SK-N-SH (cell line): ENCODE measurements at regions not wholly inside any gene's neighbourhood (a gene's known extent, or its start where the extent isn't known, plus 50 kb on each side); places are given as distances from the start of the nearest gene placed in this dataset.

ENCODE experiments used
- GABPA ChIP-seq: IDR thresholded peaks from 2 replicates; pipeline ENCODE4 v1.4.0; 2012; ENCODE audit warnings: low read depth, mild to moderate bottlenecking
- RAD21 ChIP-seq: IDR thresholded peaks from 2 replicates; pipeline ENCODE4 v1.6.1; 2012; ENCODE audit warnings: mild to moderate bottlenecking, low read length
- TAF1 ChIP-seq: IDR thresholded peaks from 2 replicates; pipeline ENCODE4 v1.6.1; 2012; ENCODE audit warnings: low read depth, mild to moderate bottlenecking, low read length, moderate library complexity, borderline replicate concordance
- TF ChIP-seq, protein P1 (sequence below): IDR thresholded peaks from 2 replicates; pipeline ENCODE4; 2012
- TF ChIP-seq, protein P2 (sequence below): fragments of 200-600 bp; sonication (generic); IDR thresholded peaks from 2 replicates; pipeline ENCODE4 v1.6.1; 2017; ENCODE audit warnings: antibody characterized with exemption, mild to moderate bottlenecking, moderate library complexity
- TF ChIP-seq, protein P3 (sequence below): IDR thresholded peaks from 2 replicates; pipeline ENCODE4 v1.6.1; 2012; ENCODE audit warnings: mild to moderate bottlenecking, low read depth, low read length, moderate library complexity

DNA sequence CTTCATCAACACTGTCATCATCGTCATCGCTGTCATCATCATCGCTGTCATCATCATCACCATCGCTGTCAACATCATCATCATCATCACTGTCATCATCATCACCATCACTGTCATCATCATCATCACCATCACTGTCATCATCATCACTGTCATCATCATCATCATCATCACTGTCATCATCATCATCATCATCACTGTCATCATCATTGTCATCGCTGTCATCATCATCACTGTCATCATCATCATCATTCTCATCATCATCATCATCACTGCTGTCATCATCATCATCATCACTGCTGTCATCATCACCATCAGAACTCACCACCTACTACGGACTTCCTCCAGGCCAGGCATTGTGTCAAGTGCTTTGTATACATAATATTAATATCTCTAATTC lies 160.6 kb downstream of the AIPL1 start:
- TF ChIP-seq RAD21 (no peak), GABPA (no peak), TAF1 (no peak)
- TF ChIP-seq, protein P1, sequence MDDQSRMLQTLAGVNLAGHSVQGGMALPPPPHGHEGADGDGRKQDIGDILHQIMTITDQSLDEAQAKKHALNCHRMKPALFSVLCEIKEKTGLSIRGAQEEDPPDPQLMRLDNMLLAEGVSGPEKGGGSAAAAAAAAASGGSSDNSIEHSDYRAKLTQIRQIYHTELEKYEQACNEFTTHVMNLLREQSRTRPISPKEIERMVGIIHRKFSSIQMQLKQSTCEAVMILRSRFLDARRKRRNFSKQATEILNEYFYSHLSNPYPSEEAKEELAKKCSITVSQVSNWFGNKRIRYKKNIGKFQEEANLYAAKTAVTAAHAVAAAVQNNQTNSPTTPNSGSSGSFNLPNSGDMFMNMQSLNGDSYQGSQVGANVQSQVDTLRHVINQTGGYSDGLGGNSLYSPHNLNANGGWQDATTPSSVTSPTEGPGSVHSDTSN, result no peak
- TF ChIP-seq, protein P2, sequence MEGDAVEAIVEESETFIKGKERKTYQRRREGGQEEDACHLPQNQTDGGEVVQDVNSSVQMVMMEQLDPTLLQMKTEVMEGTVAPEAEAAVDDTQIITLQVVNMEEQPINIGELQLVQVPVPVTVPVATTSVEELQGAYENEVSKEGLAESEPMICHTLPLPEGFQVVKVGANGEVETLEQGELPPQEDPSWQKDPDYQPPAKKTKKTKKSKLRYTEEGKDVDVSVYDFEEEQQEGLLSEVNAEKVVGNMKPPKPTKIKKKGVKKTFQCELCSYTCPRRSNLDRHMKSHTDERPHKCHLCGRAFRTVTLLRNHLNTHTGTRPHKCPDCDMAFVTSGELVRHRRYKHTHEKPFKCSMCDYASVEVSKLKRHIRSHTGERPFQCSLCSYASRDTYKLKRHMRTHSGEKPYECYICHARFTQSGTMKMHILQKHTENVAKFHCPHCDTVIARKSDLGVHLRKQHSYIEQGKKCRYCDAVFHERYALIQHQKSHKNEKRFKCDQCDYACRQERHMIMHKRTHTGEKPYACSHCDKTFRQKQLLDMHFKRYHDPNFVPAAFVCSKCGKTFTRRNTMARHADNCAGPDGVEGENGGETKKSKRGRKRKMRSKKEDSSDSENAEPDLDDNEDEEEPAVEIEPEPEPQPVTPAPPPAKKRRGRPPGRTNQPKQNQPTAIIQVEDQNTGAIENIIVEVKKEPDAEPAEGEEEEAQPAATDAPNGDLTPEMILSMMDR, result no peak
- TF ChIP-seq, protein P3, sequence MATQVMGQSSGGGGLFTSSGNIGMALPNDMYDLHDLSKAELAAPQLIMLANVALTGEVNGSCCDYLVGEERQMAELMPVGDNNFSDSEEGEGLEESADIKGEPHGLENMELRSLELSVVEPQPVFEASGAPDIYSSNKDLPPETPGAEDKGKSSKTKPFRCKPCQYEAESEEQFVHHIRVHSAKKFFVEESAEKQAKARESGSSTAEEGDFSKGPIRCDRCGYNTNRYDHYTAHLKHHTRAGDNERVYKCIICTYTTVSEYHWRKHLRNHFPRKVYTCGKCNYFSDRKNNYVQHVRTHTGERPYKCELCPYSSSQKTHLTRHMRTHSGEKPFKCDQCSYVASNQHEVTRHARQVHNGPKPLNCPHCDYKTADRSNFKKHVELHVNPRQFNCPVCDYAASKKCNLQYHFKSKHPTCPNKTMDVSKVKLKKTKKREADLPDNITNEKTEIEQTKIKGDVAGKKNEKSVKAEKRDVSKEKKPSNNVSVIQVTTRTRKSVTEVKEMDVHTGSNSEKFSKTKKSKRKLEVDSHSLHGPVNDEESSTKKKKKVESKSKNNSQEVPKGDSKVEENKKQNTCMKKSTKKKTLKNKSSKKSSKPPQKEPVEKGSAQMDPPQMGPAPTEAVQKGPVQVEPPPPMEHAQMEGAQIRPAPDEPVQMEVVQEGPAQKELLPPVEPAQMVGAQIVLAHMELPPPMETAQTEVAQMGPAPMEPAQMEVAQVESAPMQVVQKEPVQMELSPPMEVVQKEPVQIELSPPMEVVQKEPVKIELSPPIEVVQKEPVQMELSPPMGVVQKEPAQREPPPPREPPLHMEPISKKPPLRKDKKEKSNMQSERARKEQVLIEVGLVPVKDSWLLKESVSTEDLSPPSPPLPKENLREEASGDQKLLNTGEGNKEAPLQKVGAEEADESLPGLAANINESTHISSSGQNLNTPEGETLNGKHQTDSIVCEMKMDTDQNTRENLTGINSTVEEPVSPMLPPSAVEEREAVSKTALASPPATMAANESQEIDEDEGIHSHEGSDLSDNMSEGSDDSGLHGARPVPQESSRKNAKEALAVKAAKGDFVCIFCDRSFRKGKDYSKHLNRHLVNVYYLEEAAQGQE, result no peak
